HG03521 (cell line): ENCODE measurements at regions not wholly inside any gene's neighbourhood (a gene's known extent, or its start where the extent isn't known, plus 50 kb on each side); places are given as distances from the start of the nearest gene placed in this dataset.

ENCODE experiments used
- ATAC-seq: cut with Tn5 transposase; IDR thresholded peaks from one replicate; pipeline ENCODE4 v1.9.1; 2021; ENCODE audit warnings: mild to moderate bottlenecking, moderate library complexity; ENCODE audit not compliant: unreplicated experiment

GRCh38 chr22:49178246-49179005 is 649.2 kb downstream of the BRD1 start:
- no peak for ATAC-seq

GRCh38 chr22:49177666-49178065 is 650.0 kb downstream of the BRD1 start:
- ATAC-seq, result no peak

- ATAC-seq, result no peak
Observed at GRCh38 chr22:49176956-49177355, 650.7 kb downstream of the BRD1 start.

GRCh38 chr22:49170053-49170452 is 657.6 kb downstream of the BRD1 start:
- no peak for ATAC-seq

GRCh38 chr22:49169074-49169744 is 658.5 kb downstream of the BRD1 start:
- no peak for ATAC-seq

GRCh38 chr22:49168219-49168813 is 659.4 kb downstream of the BRD1 start:
- ATAC-seq, result no peak

GRCh38 chr22:49166746-49167145 is 660.9 kb downstream of the BRD1 start:
- ATAC-seq, result no peak

GRCh38 chr22:49166211-49166610 is 661.5 kb downstream of the BRD1 start:
- ATAC-seq, result no peak

- no peak for ATAC-seq
Observed at GRCh38 chr22:49164773-49165320, 662.8 kb downstream of the BRD1 start.

- no peak for ATAC-seq
Observed at GRCh38 chr22:49163960-49164690, 663.5 kb downstream of the BRD1 start.

GRCh38 chr22:49163258-49163959 is 664.3 kb downstream of the BRD1 start:
- no peak for ATAC-seq

- ATAC-seq, result no peak
Observed at GRCh38 chr22:49162841-49163240, 664.8 kb downstream of the BRD1 start.

- no peak for ATAC-seq
Observed at GRCh38 chr22:49161002-49161850, 666.4 kb downstream of the BRD1 start.

- ATAC-seq, result no peak
Observed at GRCh38 chr22:49160261-49161001, 667.2 kb downstream of the BRD1 start.

- ATAC-seq, result no peak
Observed at GRCh38 chr22:49159711-49160110, 668.0 kb downstream of the BRD1 start.

- no peak for ATAC-seq
Observed at GRCh38 chr22:49158741-49159564, 668.7 kb downstream of the BRD1 start.

- no peak for ATAC-seq
Observed at GRCh38 chr22:49157529-49158339, 669.9 kb downstream of the BRD1 start.
